HG03064 (cell line): ENCODE measurements at regions not wholly inside any gene's neighbourhood (a gene's known extent, or its start where the extent isn't known, plus 50 kb on each side); places are given as distances from the start of the nearest gene placed in this dataset.

ENCODE experiments used
- ATAC-seq: cut with Tn5 transposase; IDR thresholded peaks from one replicate; pipeline ENCODE4 v1.9.1; 2021; ENCODE audit warnings: low read depth; ENCODE audit not compliant: unreplicated experiment

DNA sequence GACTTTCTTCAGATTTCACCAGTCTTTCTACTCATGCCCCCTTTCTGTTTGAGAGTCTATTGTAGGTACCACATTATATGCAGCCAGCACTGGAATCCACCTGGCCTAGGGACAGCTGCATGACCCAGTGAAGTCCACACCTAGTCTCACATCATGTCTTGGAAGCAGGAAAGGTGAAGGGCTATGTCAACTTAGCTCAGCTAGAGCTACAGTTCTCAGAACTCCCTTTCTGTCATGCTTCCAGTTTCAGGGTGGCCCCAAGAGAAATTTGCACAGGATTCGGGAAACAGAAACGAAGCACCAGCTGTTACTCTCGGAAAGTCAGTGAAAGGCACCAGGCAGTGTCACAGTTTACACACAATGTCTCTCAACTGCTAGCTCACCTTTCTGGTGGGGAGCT lies 51.6 kb upstream of the NLRP1 start:
- no peak for ATAC-seq

- ATAC-seq: no peak
These were observed 54.3 kb upstream of the NLRP1 start for GRCh38 chr17:5638596-5638995.

DNA sequence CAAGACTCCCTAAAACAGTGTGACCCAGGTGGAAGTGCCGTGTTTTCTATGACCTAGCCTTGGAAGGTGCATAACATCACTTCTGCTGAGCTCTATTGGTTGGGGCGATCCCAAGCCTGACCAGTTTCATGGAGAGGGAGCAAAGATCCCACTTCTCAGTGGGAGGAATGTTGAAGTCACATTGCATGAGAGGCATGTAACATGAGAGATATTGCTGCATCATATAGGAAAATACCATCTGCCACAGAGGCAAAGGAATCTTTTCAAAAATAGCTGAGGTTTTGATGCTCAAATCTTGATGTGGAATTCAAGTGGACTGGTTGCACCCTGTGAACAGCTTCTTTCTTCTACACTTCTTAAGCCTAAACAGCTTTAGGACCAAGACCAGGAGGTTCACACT lies 56.4 kb upstream of the NLRP1 start:
- ATAC-seq: no peak

DNA sequence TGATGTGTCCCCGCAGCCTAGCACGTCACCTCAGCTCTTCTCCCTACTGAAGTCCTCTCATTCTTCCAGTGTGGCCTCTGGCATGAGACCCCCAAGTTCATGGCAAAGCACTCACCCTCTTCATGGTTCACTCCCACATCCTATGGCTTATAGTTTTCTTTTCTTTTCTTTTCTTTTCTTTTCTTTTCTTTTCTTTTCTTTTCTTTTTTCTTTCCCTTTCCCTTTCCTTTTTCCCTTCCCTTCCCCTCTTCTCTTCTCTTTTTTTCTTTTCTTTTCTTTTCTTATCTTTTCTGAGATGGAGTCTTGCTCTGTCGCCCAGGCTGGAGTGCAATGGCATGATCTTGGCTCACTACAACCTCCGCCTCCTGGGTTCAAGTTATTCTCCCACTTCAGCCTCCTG lies 58.4 kb upstream of the NLRP1 start:
- no peak for ATAC-seq

GRCh38 chr17:5644065-5644464 lies 59.8 kb upstream of the NLRP1 start:
- ATAC-seq: no peak

DNA sequence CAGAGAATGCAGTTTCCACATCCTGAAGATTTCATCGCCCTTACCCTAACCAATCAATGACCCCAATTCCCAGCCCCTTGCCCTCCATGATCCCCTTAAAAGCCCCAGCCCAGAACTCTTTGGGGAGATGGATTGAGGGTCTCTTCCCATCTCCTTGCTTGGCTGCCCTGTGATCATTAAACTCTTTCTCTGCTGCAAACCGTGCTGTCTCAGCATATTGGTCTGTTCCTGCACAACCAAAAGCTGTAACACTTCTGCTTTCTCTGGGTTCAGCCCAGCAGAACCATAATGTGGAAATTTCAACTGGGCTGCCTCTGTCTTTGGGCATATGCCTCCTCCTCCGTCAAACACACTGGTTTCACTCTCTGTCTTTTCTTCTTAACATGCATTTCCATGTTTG lies 67.0 kb upstream of the NLRP1 start:
- no peak for ATAC-seq

DNA sequence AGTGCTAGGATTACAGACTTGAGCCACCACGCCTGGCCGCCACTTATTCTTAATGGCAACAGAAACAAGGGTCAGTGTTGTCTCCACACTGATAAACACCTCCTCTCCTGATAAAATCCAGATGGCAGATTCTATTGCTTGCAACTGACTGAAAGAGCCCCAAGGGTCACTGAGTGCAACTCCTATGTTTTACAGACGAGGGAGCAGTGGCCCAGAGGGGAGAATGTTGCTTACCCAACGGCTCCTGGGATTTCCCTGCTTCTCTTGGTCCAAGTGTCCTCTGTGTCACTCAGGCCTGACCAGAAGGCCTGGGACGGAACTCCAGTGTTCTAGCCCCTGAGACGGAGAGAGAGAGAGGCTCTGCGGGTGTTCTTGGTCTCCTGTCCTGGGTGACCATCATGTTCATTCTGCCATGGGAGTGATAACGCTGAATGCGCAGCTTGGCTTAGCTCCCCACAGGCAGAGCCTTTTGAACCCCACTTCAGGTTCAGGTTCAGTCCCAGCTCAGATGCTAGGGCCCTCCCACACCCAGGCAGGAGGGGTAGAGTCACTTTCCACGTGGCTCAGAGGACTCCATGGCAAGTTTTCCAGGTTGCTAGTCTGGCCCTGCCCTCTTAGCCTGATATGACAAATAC lies 77.3 kb upstream of the NLRP1 start:
- ATAC-seq: no peak

- no peak for ATAC-seq
These were observed 78.2 kb upstream of the NLRP1 start for GRCh38 chr17:5662409-5663085.

- no peak for ATAC-seq
These were observed 80.9 kb upstream of the NLRP1 start for GRCh38 chr17:5665164-5665563.

- no peak for ATAC-seq
These were observed 83.6 kb upstream of the NLRP1 start for GRCh38 chr17:5667871-5668270.

- ATAC-seq: no peak
These were observed 84.3 kb upstream of the NLRP1 start for GRCh38 chr17:5668557-5669138.

DNA sequence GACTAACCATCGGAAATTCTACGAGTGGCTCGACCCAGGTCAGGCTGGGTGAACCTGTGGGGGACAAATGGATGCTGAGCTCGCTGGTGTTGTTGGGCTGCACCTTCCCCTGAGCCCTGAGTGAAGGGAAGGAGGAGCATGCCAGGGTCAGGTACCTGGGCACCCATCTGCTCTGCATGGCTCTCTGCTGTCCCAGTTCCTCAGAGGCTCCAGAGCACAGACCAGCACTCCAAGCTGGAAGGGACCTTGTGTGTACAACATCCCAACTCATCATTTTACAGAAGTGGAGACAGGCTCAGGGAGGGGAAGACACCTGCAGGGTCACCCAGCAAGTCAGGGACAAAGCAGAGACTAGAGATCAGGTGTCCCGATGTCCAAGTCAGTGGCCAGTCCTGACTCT lies 84.9 kb upstream of the NLRP1 start:
- ATAC-seq: no peak

DNA sequence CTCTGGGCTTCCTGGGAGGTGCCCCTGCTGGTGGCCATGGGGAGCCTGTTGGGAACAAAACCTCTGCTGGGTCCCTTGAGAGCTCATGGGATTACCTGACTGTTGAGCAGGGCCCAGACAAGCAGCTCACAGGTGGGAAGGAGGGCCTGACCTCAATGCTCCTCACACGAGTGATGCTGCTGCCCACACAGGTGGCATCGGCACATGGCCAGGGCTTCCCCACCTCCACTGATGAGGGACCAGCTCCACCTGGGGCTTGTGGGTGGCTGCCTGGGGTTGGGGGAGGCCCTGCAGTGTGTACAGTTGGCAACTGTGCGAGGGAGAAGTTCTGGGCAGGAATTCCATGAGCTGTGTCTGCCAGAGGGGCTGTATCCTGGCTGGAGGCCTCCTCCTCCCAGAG lies 87.8 kb upstream of the NLRP1 start:
- no peak for ATAC-seq

DNA sequence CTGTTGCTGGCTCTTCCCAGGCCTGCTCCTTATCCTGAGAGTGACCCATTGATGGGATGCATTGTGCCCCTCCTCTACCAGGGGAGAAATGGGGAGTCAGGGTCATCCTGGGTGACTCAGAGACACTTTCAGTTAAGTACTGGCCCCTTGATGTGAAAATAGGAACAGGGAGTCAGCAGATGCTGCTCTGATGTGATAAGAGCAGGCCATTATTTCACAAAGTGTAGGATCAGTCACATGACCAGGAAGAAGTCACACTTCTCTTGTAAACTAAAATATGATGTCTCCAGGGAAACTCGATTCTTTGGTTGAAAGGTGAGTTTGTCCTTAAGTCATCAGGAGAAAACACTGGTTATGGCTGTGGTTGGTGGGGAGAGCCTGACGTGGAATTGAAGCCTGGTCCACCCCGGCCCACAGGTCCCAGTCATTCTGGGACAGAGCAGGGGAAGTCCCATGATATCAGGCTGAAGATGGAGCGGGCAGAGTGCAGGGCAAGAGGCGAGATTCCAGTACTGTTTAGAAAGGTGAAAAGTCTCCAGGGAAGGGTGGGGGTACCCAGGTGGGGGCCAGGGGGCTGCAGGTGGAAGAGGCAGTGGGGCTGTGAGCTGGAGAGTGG lies 88.6 kb upstream of the NLRP1 start:
- ATAC-seq: no peak

- ATAC-seq: no peak
These were observed 91.5 kb upstream of the NLRP1 start for GRCh38 chr17:5675625-5676421.

DNA sequence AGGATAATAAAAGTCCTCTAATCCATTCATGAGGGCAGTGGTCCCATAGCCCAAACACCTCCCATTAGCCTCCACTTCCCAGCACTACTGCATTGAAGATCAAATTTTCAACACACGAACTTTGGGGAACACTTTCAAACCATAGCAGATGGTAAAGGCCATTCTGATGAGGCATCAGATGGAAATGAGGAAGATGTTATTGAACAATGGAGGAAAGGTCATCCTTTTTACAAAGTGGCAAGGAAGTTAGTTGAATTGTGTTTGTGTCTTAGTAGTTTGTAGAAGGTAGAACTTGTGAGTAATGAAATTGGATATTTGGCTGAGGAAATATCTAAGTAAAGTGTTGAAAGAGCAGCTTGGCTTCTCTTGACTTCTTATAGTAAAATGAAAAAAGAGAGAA lies 93.3 kb upstream of the NLRP1 start:
- ATAC-seq: no peak

GRCh38 chr17:5678171-5678570 lies 93.9 kb upstream of the NLRP1 start:
- ATAC-seq: no peak

DNA sequence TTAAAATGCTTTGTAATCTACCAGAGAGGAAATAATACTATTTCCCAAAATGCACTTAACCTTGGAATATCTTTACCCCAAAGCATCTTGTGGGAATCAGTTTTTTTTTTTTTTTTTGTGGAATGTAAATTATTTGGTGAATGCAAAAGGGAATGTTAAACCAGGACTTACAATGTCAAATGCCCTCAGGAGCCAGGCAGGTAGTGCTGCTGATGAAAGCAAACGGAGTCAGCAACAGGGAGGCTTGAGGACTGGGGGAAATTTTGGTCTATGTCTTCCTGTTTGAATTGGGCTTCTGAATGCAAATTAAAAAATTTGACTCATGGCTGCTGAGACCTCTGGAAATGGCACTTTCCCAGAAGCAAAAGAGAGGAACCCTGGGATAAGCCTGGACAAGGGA lies 96.5 kb upstream of the NLRP1 start:
- ATAC-seq: no peak

- no peak for ATAC-seq
These were observed 98.9 kb upstream of the NLRP1 start for GRCh38 chr17:5683241-5683640.

- no peak for ATAC-seq
These were observed 101.8 kb upstream of the NLRP1 start for GRCh38 chr17:5686074-5686635.

DNA sequence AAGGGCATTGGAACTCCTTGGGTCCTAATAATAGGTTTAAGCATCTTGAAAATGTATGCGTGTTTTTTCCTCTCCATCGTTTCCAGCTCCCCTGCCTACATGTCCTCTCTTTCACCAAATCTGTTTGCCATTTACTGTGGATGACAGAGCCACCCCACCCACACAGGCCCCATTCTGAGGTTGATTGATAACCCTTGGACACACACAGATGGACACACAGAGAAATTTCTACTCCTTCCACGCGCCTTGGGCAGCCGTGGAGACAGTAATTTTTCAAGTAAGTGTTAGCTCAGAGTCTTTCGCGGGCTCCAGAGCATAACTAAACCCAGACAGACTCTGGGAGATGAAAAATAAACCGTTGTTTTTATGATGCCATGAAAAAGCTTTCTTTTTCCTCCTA lies 103.3 kb upstream of the NLRP1 start:
- ATAC-seq: no peak
